ENCODE measurements at regions not wholly inside any gene's neighbourhood (a gene's known extent, or its start where the extent isn't known, plus 50 kb on each side); places are given as distances from the start of the nearest gene placed in this dataset.
A peak's percentile ranks its signal among the peaks of the same experiment; 100 is the strongest.

GRCh38 chr3:167882057-167882667 is 146.6 kb downstream of the SERPINI1 start:
- CTCF ChIA-PET, result interaction anchor here (1.0 to 2.8 kb wide), 21 partner anchors 9 to 502 kb away, joined by 3 to 66 read pairs (median 5); partner anchors contain the start of gene ZBBX
- POLR2A ChIA-PET, result no interaction called here
- peak; percentile 31 for DNase-seq (ENCODE audit: extremely low spot score)
- TF ChIP-seq CTCF (IDR thresholded peaks at IDR 0.05; ENCODE audit: control extremely low read depth, extremely low read depth, low read depth, missing control alignments), result peak; percentile 28

- no peak for DNase-seq (ENCODE audit: extremely low spot score)
- POLR2A ChIA-PET, result no interaction called here
- no peak for TF ChIP-seq CTCF (IDR thresholded peaks at IDR 0.05; ENCODE audit: control extremely low read depth, extremely low read depth, low read depth, missing control alignments)
- CTCF ChIA-PET, result interaction anchor here (1.3 to 2.8 kb wide), 3 partner anchors 195 to 500 kb away, joined by 4 to 66 read pairs (median 6); partner anchors contain the start of gene ZBBX
These were observed 144.7 kb downstream of the SERPINI1 start for GRCh38 chr3:167880183-167880582.

GRCh38 chr3:167876620-167877281 is 141.2 kb downstream of the SERPINI1 start:
- DNase-seq (ENCODE audit: extremely low spot score), result no peak
- TF ChIP-seq CTCF (IDR thresholded peaks at IDR 0.05; ENCODE audit: control extremely low read depth, extremely low read depth, low read depth, missing control alignments), result no peak
- ChIA-PET CTCF (interaction anchor here (1.1 to 2.3 kb wide), 2 partner anchors 9 to 497 kb away, joined by 5 to 8 read pairs; partner anchors contain the start of gene ZBBX), POLR2A (no interaction called here)

All from GM10248 (cell line).